SK-N-SH (cell line): ENCODE measurements at regions not wholly inside any gene's neighbourhood (a gene's known extent, or its start where the extent isn't known, plus 50 kb on each side); places are given as distances from the start of the nearest gene placed in this dataset.

Experiments
- CTCF ChIA-PET: fragments of 300-600, 350-600 bp; formaldehyde crosslinking; extraction: SDS; loops from one replicate; lab custom pipeline; 2021; lab: Yijun Ruan, JAX
- POLR2A ChIA-PET: fragments of 350-600 bp; sonication (Branson Sonifier 250); formaldehyde crosslinking; extraction: SDS; loops from one replicate; lab custom pipeline; 2020; ENCODE audit warnings: antibody characterized with exemption, inconsistent platforms; lab: Yijun Ruan, JAX
- DNase-seq: peaks from one replicate; pipeline ENCODE4 v3.0.0; 2012
- H2AFZ ChIP-seq: fragments of 200-600 bp; sonication (generic); 2 replicates; pipeline ENCODE4 v1.8.1; 2016; ENCODE audit warnings: antibody characterized with exemption, mild to moderate bottlenecking, low read depth
- H3F3A ChIP-seq: fragments of 200-600 bp; sonication (generic); replicated peaks from 2 replicates; pipeline ENCODE3; 2016; ENCODE audit warnings: antibody characterized with exemption, mild to moderate bottlenecking; ENCODE audit not compliant: insufficient read depth
- H3K27ac ChIP-seq, 2 experiments: fragments of 200-500 bp in 1 of 2; fragments of 200-600 bp in 1 of 2; sonication (Bioruptor generic) in 1 of 2; sonication (generic), shearing (Covaris generic) in 1 of 2; 2 replicates each; pipeline versions ENCODE4 v1.5.1 to v1.6.1; 2014 to 2016; ENCODE audit warnings: low read depth in 2 of 2, inconsistent platforms in 1 of 2, low read length in 1 of 2, mild to moderate bottlenecking in 1 of 2, mixed read lengths in 1 of 2
- H3K27me3 ChIP-seq: fragments of 200-600 bp; sonication (generic), shearing (Covaris generic); 2 replicates; pipeline ENCODE4 v1.6.1; 2016; ENCODE audit warnings: mixed run types; ENCODE audit not compliant: insufficient read depth
- H3K36me3 ChIP-seq, 2 experiments: fragments of 200-500 bp in 1 of 2; fragments of 200-600 bp in 1 of 2; sonication (Bioruptor generic) in 1 of 2; sonication (generic) in 1 of 2; replicated peaks in 1 of 2; 2 replicates each; pipeline versions ENCODE3 to v1.5.1; 2014 to 2016; ENCODE audit warnings: low read length in 1 of 2, mild to moderate bottlenecking in 1 of 2; ENCODE audit not compliant: insufficient read depth in 2 of 2, control insufficient read depth in 1 of 2
- H3K4me1 ChIP-seq, 2 experiments: fragments of 200-500 bp in 1 of 2; fragments of 200-600 bp in 1 of 2; sonication (Bioruptor generic) in 1 of 2; sonication (generic), shearing (Covaris generic) in 1 of 2; 2 replicates each; pipeline versions ENCODE4 v1.5.1 to v1.6.1; 2014 to 2016; ENCODE audit warnings: low read depth in 1 of 2, low read length in 1 of 2, mixed run types in 1 of 2; ENCODE audit not compliant: insufficient read depth in 2 of 2, control insufficient read depth in 1 of 2
- H3K4me2 ChIP-seq: fragments of 200-600 bp; sonication (generic), shearing (Covaris generic); 2 replicates; pipeline ENCODE4 v1.6.1; 2017; ENCODE audit warnings: mixed run types
- H3K4me3 ChIP-seq, 2 experiments: fragments of 200-500 bp in 1 of 2; fragments of 200-600 bp in 1 of 2; sonication (Bioruptor generic) in 1 of 2; sonication (generic), shearing (Covaris generic) in 1 of 2; 2 replicates each; pipeline versions ENCODE4 v1.5.1 to v1.8.1; 2014 to 2016; ENCODE audit warnings: low read depth in 2 of 2, inconsistent platforms in 1 of 2, low read length in 1 of 2, mild to moderate bottlenecking in 1 of 2, mixed read lengths in 1 of 2, moderate library complexity in 1 of 2
- H3K79me2 ChIP-seq: fragments of 200-600 bp; sonication (generic); 2 replicates; pipeline ENCODE4 v1.8.1; 2017; ENCODE audit warnings: mild to moderate bottlenecking; ENCODE audit not compliant: insufficient read depth
- H3K9ac ChIP-seq: fragments of 200-600 bp; sonication (generic); 2 replicates; pipeline ENCODE4 v1.6.1; 2017; ENCODE audit warnings: mixed run types
- H3K9me2 ChIP-seq: fragments of 200-600 bp; sonication (generic); 2 replicates; pipeline ENCODE4 v1.6.1; 2017; ENCODE audit warnings: mixed run types
- H3K9me3 ChIP-seq: fragments of 200-600 bp; sonication (generic); 2 replicates; pipeline ENCODE4 v1.6.1; 2017; ENCODE audit warnings: mixed run types, mild to moderate bottlenecking, moderate library complexity
- H4K20me1 ChIP-seq: fragments of 200-600 bp; sonication (generic); 2 replicates; pipeline ENCODE4 v1.6.1; 2017; ENCODE audit warnings: mild to moderate bottlenecking, mixed run types; ENCODE audit not compliant: insufficient read depth
- ELF1 ChIP-seq: IDR thresholded peaks from 2 replicates; pipeline ENCODE4 v1.4.0; 2012
- EP300 ChIP-seq, 2 experiments: IDR thresholded peaks; 2 replicates each; pipeline versions ENCODE4 v1.4.0 to v1.6.1; 2012; ENCODE audit warnings: borderline replicate concordance in 1 of 2, low read depth in 1 of 2, low read length in 1 of 2
- FOXJ3 ChIP-seq: sonication (generic); formaldehyde crosslinking; IDR thresholded peaks from 2 replicates; pipeline ENCODE4 v1.5.1; 2020; ENCODE audit warnings: mild to moderate bottlenecking, missing genetic modification reagents
- FOXM1 ChIP-seq: IDR thresholded peaks from 2 replicates; pipeline ENCODE4 v1.4.0; 2012; ENCODE audit warnings: low read depth, mild to moderate bottlenecking
- MXI1 ChIP-seq: IDR thresholded peaks from 2 replicates; pipeline ENCODE4 v1.6.1; 2012; ENCODE audit warnings: mild to moderate bottlenecking, low read depth, low read length, improper control_type of control experiment
- NRF1 ChIP-seq: IDR thresholded peaks from 2 replicates; pipeline ENCODE4 v1.6.1; 2012; ENCODE audit warnings: low read depth, mild to moderate bottlenecking, low read length
- PBX3 ChIP-seq: IDR thresholded peaks from 2 replicates; pipeline ENCODE4; 2012
- POLR2AphosphoS5 ChIP-seq: IDR thresholded peaks from 2 replicates; pipeline ENCODE4 v1.6.1; 2012; ENCODE audit warnings: low read depth, low read length
- RCOR1 ChIP-seq: fragments of 150-350 bp; IDR thresholded peaks from 2 replicates; pipeline ENCODE4 v1.6.1; 2017; ENCODE audit warnings: antibody characterized with exemption, low read length
- RFX5 ChIP-seq: IDR thresholded peaks from 2 replicates; pipeline ENCODE4 v1.6.1; 2012; ENCODE audit warnings: mild to moderate bottlenecking, improper control_type of control experiment, low read length
- SIN3A ChIP-seq: IDR thresholded peaks from 2 replicates; pipeline ENCODE4 v1.6.1; 2012; ENCODE audit warnings: low read depth, mild to moderate bottlenecking, low read length, moderate library complexity, borderline replicate concordance
- SMC3 ChIP-seq: IDR thresholded peaks from 2 replicates; pipeline ENCODE4 v1.6.1; 2012; ENCODE audit warnings: low read depth, low read length, improper control_type of control experiment
- TAF1 ChIP-seq: IDR thresholded peaks from 2 replicates; pipeline ENCODE4 v1.6.1; 2012; ENCODE audit warnings: low read depth, mild to moderate bottlenecking, low read length, moderate library complexity, borderline replicate concordance
- TCF12 ChIP-seq: IDR thresholded peaks from 2 replicates; pipeline ENCODE4 v1.4.0; 2012
- TEAD4 ChIP-seq: IDR thresholded peaks from 2 replicates; pipeline ENCODE4 v1.4.0; 2012; ENCODE audit warnings: mild to moderate bottlenecking, borderline replicate concordance; ENCODE audit not compliant: insufficient read depth
- USF2 ChIP-seq: fragments of 150-350 bp; IDR thresholded peaks from 2 replicates; pipeline ENCODE4 v1.6.1; 2017; ENCODE audit warnings: antibody characterized with exemption, low read length, low read depth, borderline replicate concordance
- YY1 ChIP-seq: IDR thresholded peaks from 2 replicates; pipeline ENCODE4 v1.4.0; 2012; ENCODE audit warnings: low read depth, mild to moderate bottlenecking
- WGBS: methylation state at CpG from one replicate; pipeline ENCODE4 v1.1.6; 2017; ENCODE audit warnings: low lambda C conversion rate; 5-methylcytosine and 5-hydroxymethylcytosine counted together
- TF ChIP-seq, protein P1 (sequence below): IDR thresholded peaks from 2 replicates; pipeline ENCODE4 v1.4.0; 2012; ENCODE audit warnings: low read depth
- TF ChIP-seq, protein P2 (sequence below): IDR thresholded peaks from 2 replicates; pipeline ENCODE4 v1.4.0; 2012; ENCODE audit warnings: low read depth, borderline replicate concordance

GRCh38 chr2:18325118-18325517 is 235.3 kb downstream of the RDH14 start:
- ChIA-PET POLR2A (no interaction called here), CTCF (no interaction called here)
- 12% methylated on average over 5 of the region's 5 CpGs for WGBS
- Histone ChIP-seq H2AFZ (0 out of 2 replicates have a peak overlapping the region, but pooled peaks have one; percentile 1), H4K20me1 (no peaks in the 10 kb centered on the region), H3K79me2 (no peaks in the 10 kb centered on the region), H3K36me3 (no peaks in the 10 kb centered on the region), H3K4me1 (no peaks in the 10 kb centered on the region), H3K4me2 (no peak overlapping the region), H3K27ac (no peak overlapping the region), H3K9ac (no peak overlapping the region), H3K27me3 (peaks cover 13% of the 10 kb centered on the region; the same call in 1 of the 2 replicates), H3K9me2 (no peaks in the 10 kb centered on the region), H3F3A (no peaks in the 10 kb centered on the region), H3K9me3 (no peaks in the 10 kb centered on the region), H3K4me3 (no peak overlapping the region)
- TF ChIP-seq ELF1: no peak
- no peak for TF ChIP-seq TCF12
- TF ChIP-seq MXI1: no peak
- no peak for TF ChIP-seq PBX3
- no peak for TF ChIP-seq TEAD4
- TF ChIP-seq SMC3: no peak
- TF ChIP-seq EP300 (IDR thresholded peaks at IDR 0.05; ENCODE audit: borderline replicate concordance in 1 of 2, low read depth in 1 of 2, low read length in 1 of 2): no peak
- TF ChIP-seq USF2: no peak
- TF ChIP-seq RFX5: no peak
- no peak for TF ChIP-seq RCOR1
- TF ChIP-seq, protein P1, sequence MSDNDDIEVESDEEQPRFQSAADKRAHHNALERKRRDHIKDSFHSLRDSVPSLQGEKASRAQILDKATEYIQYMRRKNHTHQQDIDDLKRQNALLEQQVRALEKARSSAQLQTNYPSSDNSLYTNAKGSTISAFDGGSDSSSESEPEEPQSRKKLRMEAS: no peak
- TF ChIP-seq, protein P2, sequence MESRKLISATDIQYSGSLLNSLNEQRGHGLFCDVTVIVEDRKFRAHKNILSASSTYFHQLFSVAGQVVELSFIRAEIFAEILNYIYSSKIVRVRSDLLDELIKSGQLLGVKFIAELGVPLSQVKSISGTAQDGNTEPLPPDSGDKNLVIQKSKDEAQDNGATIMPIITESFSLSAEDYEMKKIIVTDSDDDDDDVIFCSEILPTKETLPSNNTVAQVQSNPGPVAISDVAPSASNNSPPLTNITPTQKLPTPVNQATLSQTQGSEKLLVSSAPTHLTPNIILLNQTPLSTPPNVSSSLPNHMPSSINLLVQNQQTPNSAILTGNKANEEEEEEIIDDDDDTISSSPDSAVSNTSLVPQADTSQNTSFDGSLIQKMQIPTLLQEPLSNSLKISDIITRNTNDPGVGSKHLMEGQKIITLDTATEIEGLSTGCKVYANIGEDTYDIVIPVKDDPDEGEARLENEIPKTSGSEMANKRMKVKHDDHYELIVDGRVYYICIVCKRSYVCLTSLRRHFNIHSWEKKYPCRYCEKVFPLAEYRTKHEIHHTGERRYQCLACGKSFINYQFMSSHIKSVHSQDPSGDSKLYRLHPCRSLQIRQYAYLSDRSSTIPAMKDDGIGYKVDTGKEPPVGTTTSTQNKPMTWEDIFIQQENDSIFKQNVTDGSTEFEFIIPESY: no peak
- TF ChIP-seq POLR2AphosphoS5: no peak
- TF ChIP-seq NRF1: no peak
- TF ChIP-seq FOXM1: no peak
- TF ChIP-seq FOXJ3 (CRISPR knock-in tag): no peak
- TF ChIP-seq TAF1: no peak
- TF ChIP-seq YY1: no peak
- TF ChIP-seq SIN3A: no peak
- no peak for DNase-seq
